GM21786 (cell line): ENCODE measurements at regions not wholly inside any gene's neighbourhood (a gene's known extent, or its start where the extent isn't known, plus 50 kb on each side); places are given as distances from the start of the nearest gene placed in this dataset.

ENCODE experiments used
- ATAC-seq: cut with Tn5 transposase; IDR thresholded peaks from one replicate; pipeline ENCODE4 v1.9.1; 2021; ENCODE audit not compliant: unreplicated experiment

- ATAC-seq: no peak
These were observed 515.3 kb downstream of the EPHB1 start for GRCh38 chr3:135310317-135310716.

GRCh38 chr3:135311699-135312098 is 516.6 kb downstream of the EPHB1 start:
- no peak for ATAC-seq

- ATAC-seq: no peak
These were observed 519.2 kb downstream of the EPHB1 start for GRCh38 chr3:135314237-135314636.

GRCh38 chr3:135324301-135324700 is 529.2 kb downstream of the EPHB1 start:
- no peak for ATAC-seq

GRCh38 chr3:135325096-135325495 is 530.0 kb downstream of the EPHB1 start:
- no peak for ATAC-seq

GRCh38 chr3:135325726-135326235 is 530.7 kb downstream of the EPHB1 start:
- no peak for ATAC-seq

GRCh38 chr3:135326851-135327250 is 531.8 kb downstream of the EPHB1 start:
- no peak for ATAC-seq

GRCh38 chr3:135328036-135328435 is 533.0 kb downstream of the EPHB1 start:
- ATAC-seq: no peak

- no peak for ATAC-seq
These were observed 534.4 kb downstream of the EPHB1 start for GRCh38 chr3:135329479-135329878.

GRCh38 chr3:135337192-135337591 is 542.1 kb downstream of the EPHB1 start:
- no peak for ATAC-seq

- no peak for ATAC-seq
These were observed 553.6 kb downstream of the EPHB1 start for GRCh38 chr3:135348690-135349089.

GRCh38 chr3:135349254-135349948 is 554.3 kb downstream of the EPHB1 start:
- ATAC-seq: no peak

- no peak for ATAC-seq
These were observed 557.2 kb downstream of the EPHB1 start for GRCh38 chr3:135352213-135352612.

- no peak for ATAC-seq
These were observed 567.8 kb downstream of the EPHB1 start for GRCh38 chr3:135362889-135363288.

- ATAC-seq: no peak
These were observed 569.6 kb downstream of the EPHB1 start for GRCh38 chr3:135364676-135365075.

- no peak for ATAC-seq
These were observed 571.8 kb downstream of the EPHB1 start for GRCh38 chr3:135366816-135367215.

- ATAC-seq: no peak
These were observed 573.3 kb downstream of the EPHB1 start for GRCh38 chr3:135368316-135368715.

GRCh38 chr3:135368781-135369180 is 573.7 kb downstream of the EPHB1 start:
- no peak for ATAC-seq

- no peak for ATAC-seq
These were observed 579.5 kb downstream of the EPHB1 start for GRCh38 chr3:135374571-135374970.

- ATAC-seq: no peak
These were observed 583.3 kb upstream of the PPP2R3A start for GRCh38 chr3:135382188-135382587.

- ATAC-seq: no peak
These were observed 582.9 kb upstream of the PPP2R3A start for GRCh38 chr3:135382621-135383020.

GRCh38 chr3:135383301-135383700 is 582.2 kb upstream of the PPP2R3A start:
- no peak for ATAC-seq

GRCh38 chr3:135392151-135392550 is 573.4 kb upstream of the PPP2R3A start:
- no peak for ATAC-seq
